GM12864 (cell line): ENCODE measurements at regions not wholly inside any gene's neighbourhood (a gene's known extent, or its start where the extent isn't known, plus 50 kb on each side); places are given as distances from the start of the nearest gene placed in this dataset.

Experiments
- DNase-seq: peaks from one replicate; pipeline ENCODE4 v3.0.0-alpha.2; 2011; ENCODE audit warnings: low read depth
- H3K4me3 ChIP-seq: 2 replicates; pipeline ENCODE4 v1.5.1; 2011; ENCODE audit warnings: mild to moderate bottlenecking, low read depth, low read length, control low read depth
- CTCF ChIP-seq: IDR thresholded peaks from 2 replicates; pipeline ENCODE4 v1.5.1; 2011; ENCODE audit warnings: low read depth, mild to moderate bottlenecking, moderate library complexity, low read length, control low read depth, inconsistent platforms; ENCODE audit errors: missing control alignments

- H3K4me3 ChIP-seq, result no peak overlapping the region
- TF ChIP-seq CTCF, result no peak
- no peak for DNase-seq
Measured at GRCh38 chr7:25625306-25625992, 397.2 kb upstream of the NPVF start.

- no peak overlapping the region for H3K4me3 ChIP-seq
- no peak for TF ChIP-seq CTCF
- no peak for DNase-seq
Measured at GRCh38 chr7:25626451-25627131, 398.3 kb upstream of the NPVF start.

- TF ChIP-seq CTCF, result no peak
- no peak overlapping the region for H3K4me3 ChIP-seq
- DNase-seq, result no peak
Measured at GRCh38 chr7:25628446-25628845, 400.2 kb upstream of the NPVF start.

- no peak for TF ChIP-seq CTCF
- H3K4me3 ChIP-seq, result no peak overlapping the region
- no peak for DNase-seq
Measured at GRCh38 chr7:25632616-25633015, 404.3 kb upstream of the NPVF start.

- no peak for TF ChIP-seq CTCF
- H3K4me3 ChIP-seq, result no peak overlapping the region
- DNase-seq, result no peak
Measured at GRCh38 chr7:25633426-25634036, 405.2 kb upstream of the NPVF start.

- no peak for DNase-seq
- no peak overlapping the region for H3K4me3 ChIP-seq
- no peak for TF ChIP-seq CTCF
Measured at GRCh38 chr7:25636168-25636567, 407.9 kb upstream of the NPVF start.
